ENCODE measurements at regions not wholly inside any gene's neighbourhood (a gene's known extent, or its start where the extent isn't known, plus 50 kb on each side); places are given as distances from the start of the nearest gene placed in this dataset.

DNA sequence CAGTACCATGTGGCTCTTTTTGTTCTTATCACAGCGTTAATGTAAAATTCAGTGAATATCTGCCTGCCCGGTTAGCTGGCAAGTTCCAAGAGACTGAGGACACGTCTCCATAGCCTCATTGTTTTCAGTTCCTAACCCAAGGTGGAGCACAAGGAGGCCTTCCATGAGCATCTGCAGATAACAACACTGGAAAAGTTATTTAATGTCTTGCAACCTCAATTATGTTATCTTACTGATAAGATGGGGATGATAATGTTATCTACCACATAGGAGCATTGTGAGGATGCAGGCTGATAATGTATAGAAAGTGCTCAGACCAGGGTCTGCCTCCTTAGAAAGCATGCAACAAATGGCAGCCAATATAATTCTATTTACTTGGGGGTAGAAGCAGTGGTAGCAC lies 109.6 kb upstream of the DNAH14 start (continued):
- TF ChIP-seq ZNF462 (CRISPR knock-in tag; IDR thresholded peaks at IDR 0.05) = no peak
- no peak for TF ChIP-seq CREB1 (CRISPR knock-in tag; IDR thresholded peaks at IDR 0.05; ENCODE audit: low read depth)

DNA sequence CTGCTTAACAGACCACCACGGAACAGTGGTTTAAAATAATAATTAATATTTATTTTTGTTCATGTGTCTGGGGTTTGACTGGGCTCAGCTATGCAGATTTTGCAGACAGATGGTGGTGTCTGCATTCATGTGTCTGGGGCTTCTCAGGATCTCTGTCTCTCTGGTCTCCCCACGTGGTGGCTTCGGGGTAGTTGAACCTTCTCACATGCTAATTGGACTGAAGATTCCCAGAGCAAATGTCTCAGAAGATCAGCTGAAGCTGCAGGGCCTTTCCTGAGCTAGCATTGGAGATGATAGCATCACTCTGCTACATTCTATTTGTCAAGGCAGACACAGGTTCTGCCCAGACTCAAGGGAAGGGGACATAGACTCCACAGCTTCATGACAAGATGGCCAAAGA lies 109.1 kb upstream of the DNAH14 start:
- no peak overlapping the region for H3K27ac ChIP-seq (ENCODE audit: low read depth)
- peaks cover 4% of the 10 kb centered on the region for H3K36me3 ChIP-seq (ENCODE audit: insufficient read depth)
- no peaks in the 10 kb centered on the region for H3K4me1 ChIP-seq (ENCODE audit: insufficient read depth)
- no peak overlapping the region for H3K27ac Mint-ChIP-seq
- H3K4me1 Mint-ChIP-seq = peaks cover 6% of the 10 kb centered on the region; the same call in 2 of the 3 replicates
- no peaks in the 10 kb centered on the region for H4K20me1 ChIP-seq (replicated peaks; ENCODE audit: insufficient read depth)
- no peaks in the 10 kb centered on the region for H3K79me2 ChIP-seq (replicated peaks; ENCODE audit: insufficient read depth)
- H3K27me3 ChIP-seq (ENCODE audit: insufficient read depth) = no peaks in the 10 kb centered on the region
- H3K9me3 Mint-ChIP-seq = peaks cover 33% of the 10 kb centered on the region
- peaks cover 2% of the 10 kb centered on the region for H3K27me3 Mint-ChIP-seq (ENCODE audit: insufficient read depth, low read depth, poor library complexity)
- H3K4me3 Mint-ChIP-seq = no peak overlapping the region
- no peak for ATAC-seq
- H3K4me2 ChIP-seq = no peak overlapping the region
- H3K4me3 ChIP-seq = no peak overlapping the region
- H3K9me2 ChIP-seq (ENCODE audit: insufficient read depth) = peaks cover 7% of the 10 kb centered on the region; the same call in 1 of the 2 replicates
- no peaks in the 10 kb centered on the region for H3F3A ChIP-seq (replicated peaks; ENCODE audit: low read depth)
- no peak overlapping the region for H2AFZ ChIP-seq
- DNase-seq (ENCODE audit: low spot score) = no peak
- H3K36me3 Mint-ChIP-seq (ENCODE audit: low read depth) = peaks cover 26% of the 10 kb centered on the region
- no peak for TF ChIP-seq ZNF114 (CRISPR knock-in tag; IDR thresholded peaks at IDR 0.05)
- TF ChIP-seq NANOG (IDR thresholded peaks at IDR 0.05; ENCODE audit: borderline replicate concordance) = no peak
- no peak for TF ChIP-seq REST (IDR thresholded peaks at IDR 0.05; ENCODE audit: unreplicated experiment)
- TF ChIP-seq STAT1 (IDR thresholded peaks at IDR 0.05; ENCODE audit: unreplicated experiment) = no peak
- TF ChIP-seq EZH2phosphoT487 (IDR thresholded peaks at IDR 0.05; ENCODE audit: unreplicated experiment) = no peak
- TF ChIP-seq CREB1 (CRISPR knock-in tag; IDR thresholded peaks at IDR 0.05; ENCODE audit: low read depth) = no peak
- no peak for TF ChIP-seq EZH2 (IDR thresholded peaks at IDR 0.05; ENCODE audit: low read depth, unreplicated experiment)
- TF ChIP-seq CTCF (conservative IDR thresholded peaks at IDR 0.05; ENCODE audit: low read depth in 2 of 2) = no peak
- TF ChIP-seq ZNF331 (CRISPR knock-in tag; IDR thresholded peaks at IDR 0.05; ENCODE audit: low read depth) = no peak
- TF ChIP-seq JUNB (IDR thresholded peaks at IDR 0.05; ENCODE audit: unreplicated experiment) = no peak
